HepG2 (cell line): ENCODE measurements at regions not wholly inside any gene's neighbourhood (a gene's known extent, or its start where the extent isn't known, plus 50 kb on each side); places are given as distances from the start of the nearest gene placed in this dataset.

Experiments
- ATF7-NPFF ChIP-seq: sonication (generic); formaldehyde crosslinking; IDR thresholded peaks from 2 replicates; pipeline ENCODE4 v1.8.1; 2023; ENCODE audit warnings: mild to moderate bottlenecking, low read depth, missing genetic modification reagents, moderate library complexity
- CC2D1A ChIP-seq: sonication (generic); formaldehyde crosslinking; IDR thresholded peaks from 2 replicates; pipeline ENCODE4 v1.8.1; 2023; ENCODE audit warnings: mild to moderate bottlenecking, missing genetic modification reagents
- CTCF ChIP-seq: sonication (generic); formaldehyde crosslinking; IDR thresholded peaks from 2 replicates; pipeline ENCODE4 v1.5.0; 2020; ENCODE audit warnings: mild to moderate bottlenecking, missing genetic modification reagents, moderate library complexity
- FOXA1 ChIP-seq, 2 experiments: fragments of 450-650 bp in 1 of 2; sonication (generic) in 1 of 2; formaldehyde crosslinking in 1 of 2; IDR thresholded peaks; 2 replicates each; pipeline versions ENCODE4 v1.4.0 to v1.6.1; 2016 to 2020; ENCODE audit warnings: missing genetic modification reagents in 1 of 2
- HNF4A ChIP-seq: sonication (generic); formaldehyde crosslinking; IDR thresholded peaks from 2 replicates; pipeline ENCODE4 v1.4.0; 2020; ENCODE audit warnings: missing genetic modification reagents
- JUN ChIP-seq: sonication (generic); formaldehyde crosslinking; IDR thresholded peaks from 2 replicates; pipeline ENCODE4 v1.4.0; 2020; ENCODE audit warnings: mild to moderate bottlenecking, missing genetic modification reagents
- MLLT10 ChIP-seq: sonication (generic); formaldehyde crosslinking; IDR thresholded peaks from 2 replicates; pipeline ENCODE4 v1.4.0; 2020; ENCODE audit warnings: missing genetic modification reagents
- MTA3 ChIP-seq: sonication (generic); formaldehyde crosslinking; IDR thresholded peaks from 2 replicates; pipeline ENCODE4 v1.4.0; 2020; ENCODE audit warnings: missing genetic modification reagents
- MTERF4 ChIP-seq: sonication (generic); formaldehyde crosslinking; IDR thresholded peaks from 2 replicates; pipeline ENCODE4 v1.8.0; 2023; ENCODE audit warnings: mild to moderate bottlenecking, missing genetic modification reagents
- TARDBP ChIP-seq: sonication (generic); formaldehyde crosslinking; IDR thresholded peaks from 2 replicates; pipeline ENCODE4 v1.8.0; 2022; ENCODE audit warnings: mild to moderate bottlenecking, missing genetic modification reagents
- ZBTB21 ChIP-seq: sonication (generic); formaldehyde crosslinking; IDR thresholded peaks from 2 replicates; pipeline ENCODE4 v1.4.0; 2020; ENCODE audit warnings: missing genetic modification reagents
- TF ChIP-seq, protein P1 (sequence below): IDR thresholded peaks from 2 replicates; pipeline ENCODE4 v1.6.1; 2012; ENCODE audit warnings: inconsistent platforms

DNA sequence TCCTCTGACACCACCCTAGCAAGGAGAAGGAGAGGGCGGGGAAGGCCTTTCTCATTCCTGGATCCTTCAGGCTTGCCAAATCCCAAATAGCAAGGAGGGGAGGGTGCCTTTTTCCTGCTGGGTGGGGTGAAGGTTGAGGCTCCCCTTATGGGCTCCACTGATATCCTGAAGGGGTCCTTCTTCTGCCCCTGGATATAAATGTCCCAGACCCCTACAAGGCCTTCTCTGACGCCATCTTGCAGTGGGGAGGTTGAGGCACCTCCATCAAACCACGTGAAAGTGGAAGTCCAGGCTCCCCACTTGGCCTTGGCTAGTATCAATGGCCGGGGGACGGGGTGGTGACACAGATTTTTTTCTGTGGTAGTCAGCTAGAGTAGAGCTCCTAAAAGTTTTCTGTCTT lies 371.3 kb downstream of the GLRX3 start:
- TF ChIP-seq TARDBP (CRISPR knock-in tag) (no peak), MTERF4 (no peak), FOXA1 (IDR thresholded peaks at IDR 0.05) (no peak), FOXA1 (CRISPR knock-in tag; IDR thresholded peaks at IDR 0.05) (no peak), MTA3 (CRISPR knock-in tag) (no peak), MLLT10 (CRISPR knock-in tag) (no peak), CC2D1A (CRISPR knock-in tag) (no peak), ZBTB21 (CRISPR knock-in tag) (no peak), ATF7-NPFF (CRISPR knock-in tag) (no peak), CTCF (CRISPR knock-in tag) (no peak), HNF4A (CRISPR knock-in tag) (no peak), JUN (CRISPR knock-in tag) (no peak)
- TF ChIP-seq, protein P1, sequence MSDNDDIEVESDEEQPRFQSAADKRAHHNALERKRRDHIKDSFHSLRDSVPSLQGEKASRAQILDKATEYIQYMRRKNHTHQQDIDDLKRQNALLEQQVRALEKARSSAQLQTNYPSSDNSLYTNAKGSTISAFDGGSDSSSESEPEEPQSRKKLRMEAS = no peak
